IMR-90 (cell line): ENCODE measurements at regions not wholly inside any gene's neighbourhood (a gene's known extent, or its start where the extent isn't known, plus 50 kb on each side); places are given as distances from the start of the nearest gene placed in this dataset.

ENCODE experiments used
- ATAC-seq: fragments of 200-7000 bp; cut with Tn5 transposase; 2 replicates; pipeline ENCODE4 v1.9.1; 2020; ENCODE audit warnings: low read depth, mild to moderate bottlenecking, moderate library complexity
- BruUV-seq: library from RNA; stranded (reverse); fragments of 400-500 nt; replicated peaks from 2 replicates; lab custom pipeline; 2021; lab: Mats Ljungman, UMichigan
- CTCF ChIA-PET: fragments of 300-600 bp; formaldehyde crosslinking; extraction: SDS; loops from one replicate; lab custom pipeline; 2021; ENCODE audit warnings: antibody characterized with exemption; lab: Yijun Ruan, JAX
- POLR2A ChIA-PET: fragments of 300-600 bp; sonication (Branson Sonifier 250); formaldehyde crosslinking; loops from one replicate; lab custom pipeline; 2022; ENCODE audit warnings: antibody characterized with exemption; ENCODE audit not compliant: unreplicated experiment; lab: Charles Lee
- DNase-seq: peaks from one replicate; pipeline ENCODE4 v3.0.0; 2013
- H2AFZ ChIP-seq: replicated peaks from 2 replicates; pipeline ENCODE3; 2013; ENCODE audit warnings: low read length, mild to moderate bottlenecking; ENCODE audit not compliant: poor library complexity
- H2AK5ac ChIP-seq: 2 replicates; pipeline ENCODE4 v1.6.1; 2013; ENCODE audit warnings: low read depth, low read length, inconsistent platforms
- H2AK9ac ChIP-seq: replicated peaks from 2 replicates; pipeline ENCODE3; 2013; ENCODE audit warnings: mild to moderate bottlenecking, low read depth, low read length, moderate library complexity; ENCODE audit not compliant: poor library complexity
- H2BK120ac ChIP-seq: 2 replicates; pipeline ENCODE4 v1.6.1; 2013; ENCODE audit warnings: low read depth, low read length, inconsistent platforms
- H2BK15ac ChIP-seq: 3 replicates; pipeline ENCODE4 v1.6.1; 2013; ENCODE audit warnings: low read depth, low read length, inconsistent platforms
- H2BK20ac ChIP-seq: 2 replicates; pipeline ENCODE4 v1.6.1; 2013; ENCODE audit warnings: low read depth, mild to moderate bottlenecking, inconsistent platforms, low read length, moderate library complexity
- H2BK5ac ChIP-seq: 2 replicates; pipeline ENCODE4 v1.6.1; 2013; ENCODE audit warnings: mild to moderate bottlenecking, low read depth, low read length, inconsistent platforms; ENCODE audit not compliant: poor library complexity, severe bottlenecking
- H3K14ac ChIP-seq: replicated peaks from 2 replicates; pipeline ENCODE4 v1.6.1; 2013; ENCODE audit warnings: low read depth, low read length, inconsistent platforms
- H3K18ac ChIP-seq: 2 replicates; pipeline ENCODE4 v1.6.1; 2013; ENCODE audit warnings: low read depth, low read length, control low read depth
- H3K23ac ChIP-seq: 2 replicates; pipeline ENCODE4 v1.6.1; 2013; ENCODE audit warnings: low read depth, low read length, inconsistent platforms
- H3K27ac ChIP-seq: 2 replicates; pipeline ENCODE4 v1.5.1; 2013; ENCODE audit warnings: mild to moderate bottlenecking, control low read depth, low read length; ENCODE audit not compliant: insufficient read depth
- H3K27me3 ChIP-seq: 2 replicates; pipeline ENCODE4 v1.6.1; 2013; ENCODE audit warnings: low read length; ENCODE audit not compliant: control insufficient read depth, insufficient read depth
- H3K36me3 ChIP-seq: 2 replicates; pipeline ENCODE4 v1.6.1; 2013; ENCODE audit warnings: low read length, mixed read lengths; ENCODE audit not compliant: control insufficient read depth, insufficient read depth
- H3K4ac ChIP-seq: 2 replicates; pipeline ENCODE4 v1.6.1; 2013; ENCODE audit warnings: low read depth, low read length, inconsistent platforms
- H3K4me1 ChIP-seq: 2 replicates; pipeline ENCODE4 v1.6.1; 2013; ENCODE audit warnings: low read length, mixed read lengths; ENCODE audit not compliant: control insufficient read depth, insufficient read depth
- H3K4me2 ChIP-seq: 2 replicates; pipeline ENCODE4 v1.6.1; 2013; ENCODE audit warnings: low read depth, mild to moderate bottlenecking, control low read depth, low read length, moderate library complexity
- H3K4me3 ChIP-seq: 2 replicates; pipeline ENCODE4 v1.5.1; 2013; ENCODE audit warnings: low read depth, mild to moderate bottlenecking, control low read depth, low read length, moderate library complexity; ENCODE audit not compliant: insufficient read depth
- H3K56ac ChIP-seq: 2 replicates; pipeline ENCODE4 v1.6.1; 2013; ENCODE audit warnings: low read length, inconsistent platforms; ENCODE audit not compliant: insufficient read depth; ENCODE audit errors: extremely low read depth
- H3K79me1 ChIP-seq, 2 experiments: 2 replicates each; pipeline ENCODE4 v1.6.1; 2013; ENCODE audit warnings: low read length in 2 of 2, inconsistent platforms in 1 of 2, low read depth in 1 of 2
- H3K9ac ChIP-seq: 2 replicates; pipeline ENCODE4 v1.6.1; 2013; ENCODE audit warnings: low read depth, low read length, control low read depth
- H3K9me1 ChIP-seq: 2 replicates; pipeline ENCODE4 v1.6.1; 2013; ENCODE audit warnings: low read length, inconsistent platforms; ENCODE audit not compliant: insufficient read depth
- H3K9me3 ChIP-seq: 2 replicates; pipeline ENCODE4 v1.6.1; 2013; ENCODE audit warnings: low read length; ENCODE audit not compliant: control insufficient read depth, insufficient read depth
- H4K20me1 ChIP-seq: 2 replicates; pipeline ENCODE4 v1.6.1; 2013; ENCODE audit warnings: low read length, inconsistent platforms; ENCODE audit not compliant: insufficient read depth
- H4K5ac ChIP-seq: 2 replicates; pipeline ENCODE4 v1.6.1; 2013; ENCODE audit warnings: mild to moderate bottlenecking, low read depth, low read length, control low read depth
- H4K8ac ChIP-seq, 2 experiments: 2 replicates each; pipeline ENCODE4 v1.6.1; 2013; ENCODE audit warnings: low read depth in 2 of 2, low read length in 2 of 2, control low read depth in 1 of 2, inconsistent platforms in 1 of 2
- H4K91ac ChIP-seq: 2 replicates; pipeline ENCODE4 v1.6.1; 2013; ENCODE audit warnings: low read depth, low read length, inconsistent platforms; ENCODE audit not compliant: insufficient read depth
- POLR2A ChIP-seq: IDR thresholded peaks from 2 replicates; pipeline ENCODE4 v1.6.1; 2012; ENCODE audit warnings: mild to moderate bottlenecking, low read depth, low read length
- WGBS, 2 experiments: methylation state at CpG; one replicate each; pipeline versions ENCODE4 v1.1.5 to v1.1.7; 2013; ENCODE audit warnings: missing lambda C conversion rate in 2 of 2; ENCODE audit not compliant: insufficient read length in 1 of 2; ENCODE audit errors: extremely low coverage in 2 of 2; 5-methylcytosine and 5-hydroxymethylcytosine counted together
- dilution Hi-C: fragments of 300-500 bp; cut with HindIII; formaldehyde crosslinking; loops from one replicate; pipeline ENCODE4 v1.14.3; 2018; ENCODE audit warnings: low sequenced_read_pairs; ENCODE audit not compliant: unreplicated experiment
- in situ Hi-C: fragments of 300-500 bp; cut with MboI; formaldehyde crosslinking; loops from 3 replicates; pipeline ENCODE4 v1.14.3; 2019; ENCODE audit warnings: low sequenced_read_pairs, inconsistent platforms, mixed read lengths
- intact Hi-C: fragments of 100-400 bp; cut with micrococcal nuclease; formaldehyde crosslinking; loops from 2 replicates; pipeline ENCODE4 v1.10.0; 2022

- POLR2A ChIA-PET = no interaction called here
- no peak overlapping the region for H2BK20ac ChIP-seq
- H3K4me1 ChIP-seq = no peaks in the 10 kb centered on the region; the same call in 1 of the 2 replicates
- H2BK15ac ChIP-seq = no peak overlapping the region
- in situ Hi-C loops = no loop called here
- TF ChIP-seq POLR2A = no peak
- H4K20me1 ChIP-seq = no peaks in the 10 kb centered on the region
- no peak overlapping the region for H3K14ac ChIP-seq
- no peaks in the 10 kb centered on the region for H3K9me3 ChIP-seq
- no peak overlapping the region for H3K18ac ChIP-seq
- ATAC-seq = peak; percentile 14; the same call in 1 of the 2 replicates
- no peak overlapping the region for H2AFZ ChIP-seq
- H3K23ac ChIP-seq = 0 out of 2 replicates have a peak overlapping the region, but pooled peaks have one; percentile 24
- no peak overlapping the region for H3K27ac ChIP-seq
- H3K56ac ChIP-seq = no peak overlapping the region
- no peak overlapping the region for H3K4me2 ChIP-seq
- dilution Hi-C loops = no loop called here
- peak; percentile 51 for DNase-seq
- H3K27me3 ChIP-seq = no peaks in the 10 kb centered on the region
- no peak overlapping the region for H3K4ac ChIP-seq
- H3K36me3 ChIP-seq = no peaks in the 10 kb centered on the region
- no peak overlapping the region for H4K8ac ChIP-seq
- H4K91ac ChIP-seq = no peak overlapping the region
- H3K4me3 ChIP-seq = no peak overlapping the region
- no peak overlapping the region for H2AK9ac ChIP-seq
- H3K9ac ChIP-seq = no peak overlapping the region
- no TSS peak for BruUV-seq
- no CpG with 5 or more reads among the region's 5 CpGs for WGBS, 2 experiments
- no peak overlapping the region for H2BK5ac ChIP-seq
- intact Hi-C loops = no loop called here
- no peak overlapping the region for H4K5ac ChIP-seq
- CTCF ChIA-PET = no interaction called here
- no peaks in the 10 kb centered on the region for H3K9me1 ChIP-seq
- H2BK120ac ChIP-seq = no peak overlapping the region
- no peaks in the 10 kb centered on the region for H3K79me1 ChIP-seq
- H2AK5ac ChIP-seq = no peak overlapping the region
These were observed 73.7 kb upstream of the MTAP start for GRCh38 chr9:21728781-21729180.
